Panc1 (cell line): ENCODE measurements at regions not wholly inside any gene's neighbourhood (a gene's known extent, or its start where the extent isn't known, plus 50 kb on each side); places are given as distances from the start of the nearest gene placed in this dataset.

Source experiments
- POLR2AphosphoS5 ChIP-seq: IDR thresholded peaks from 2 replicates; pipeline ENCODE4 v1.6.1; 2012; ENCODE audit warnings: mild to moderate bottlenecking, low read depth, low read length, moderate library complexity
- TCF7L2 ChIP-seq: IDR thresholded peaks from 2 replicates; pipeline ENCODE4 v1.6.1; 2011; ENCODE audit warnings: mild to moderate bottlenecking, low read depth, low read length, inconsistent platforms
- TF ChIP-seq, protein P1 (sequence below): fragments of 450-650 bp; IDR thresholded peaks from 2 replicates; pipeline ENCODE4 v1.5.1; 2017; ENCODE audit warnings: mild to moderate bottlenecking
- TF ChIP-seq, protein P2 (sequence below), 2 experiments: IDR thresholded peaks; 2 replicates each; pipeline ENCODE4 v1.6.1; 2011 to 2012; ENCODE audit warnings: low read depth in 2 of 2, control low read depth in 1 of 2, low read length in 1 of 2, mild to moderate bottlenecking in 1 of 2, moderate library complexity in 1 of 2; ENCODE audit not compliant: insufficient read depth in 1 of 2

DNA sequence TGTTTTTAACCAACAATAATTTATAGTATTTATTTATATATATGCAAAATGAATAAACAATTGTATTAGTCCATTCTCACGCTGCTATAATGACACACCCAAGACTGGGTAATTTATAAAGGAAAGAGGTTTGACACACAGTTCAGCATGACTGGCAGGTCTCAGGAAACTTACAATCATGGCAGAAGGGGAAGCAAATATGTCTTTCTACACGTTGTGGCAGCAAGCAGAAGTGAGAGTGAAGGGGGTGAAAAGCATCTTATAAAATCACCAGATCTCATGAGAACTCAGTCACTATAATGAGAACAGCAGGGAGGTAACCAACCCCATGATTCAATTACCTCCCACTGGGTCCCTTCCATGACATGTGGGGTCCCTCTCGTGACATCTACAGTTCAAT, 162.8 kb upstream of the SLITRK3 start:
- TF ChIP-seq POLR2AphosphoS5 (no peak), TCF7L2 (no peak)
- TF ChIP-seq, protein P1, sequence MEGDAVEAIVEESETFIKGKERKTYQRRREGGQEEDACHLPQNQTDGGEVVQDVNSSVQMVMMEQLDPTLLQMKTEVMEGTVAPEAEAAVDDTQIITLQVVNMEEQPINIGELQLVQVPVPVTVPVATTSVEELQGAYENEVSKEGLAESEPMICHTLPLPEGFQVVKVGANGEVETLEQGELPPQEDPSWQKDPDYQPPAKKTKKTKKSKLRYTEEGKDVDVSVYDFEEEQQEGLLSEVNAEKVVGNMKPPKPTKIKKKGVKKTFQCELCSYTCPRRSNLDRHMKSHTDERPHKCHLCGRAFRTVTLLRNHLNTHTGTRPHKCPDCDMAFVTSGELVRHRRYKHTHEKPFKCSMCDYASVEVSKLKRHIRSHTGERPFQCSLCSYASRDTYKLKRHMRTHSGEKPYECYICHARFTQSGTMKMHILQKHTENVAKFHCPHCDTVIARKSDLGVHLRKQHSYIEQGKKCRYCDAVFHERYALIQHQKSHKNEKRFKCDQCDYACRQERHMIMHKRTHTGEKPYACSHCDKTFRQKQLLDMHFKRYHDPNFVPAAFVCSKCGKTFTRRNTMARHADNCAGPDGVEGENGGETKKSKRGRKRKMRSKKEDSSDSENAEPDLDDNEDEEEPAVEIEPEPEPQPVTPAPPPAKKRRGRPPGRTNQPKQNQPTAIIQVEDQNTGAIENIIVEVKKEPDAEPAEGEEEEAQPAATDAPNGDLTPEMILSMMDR: no peak
- TF ChIP-seq, protein P2, sequence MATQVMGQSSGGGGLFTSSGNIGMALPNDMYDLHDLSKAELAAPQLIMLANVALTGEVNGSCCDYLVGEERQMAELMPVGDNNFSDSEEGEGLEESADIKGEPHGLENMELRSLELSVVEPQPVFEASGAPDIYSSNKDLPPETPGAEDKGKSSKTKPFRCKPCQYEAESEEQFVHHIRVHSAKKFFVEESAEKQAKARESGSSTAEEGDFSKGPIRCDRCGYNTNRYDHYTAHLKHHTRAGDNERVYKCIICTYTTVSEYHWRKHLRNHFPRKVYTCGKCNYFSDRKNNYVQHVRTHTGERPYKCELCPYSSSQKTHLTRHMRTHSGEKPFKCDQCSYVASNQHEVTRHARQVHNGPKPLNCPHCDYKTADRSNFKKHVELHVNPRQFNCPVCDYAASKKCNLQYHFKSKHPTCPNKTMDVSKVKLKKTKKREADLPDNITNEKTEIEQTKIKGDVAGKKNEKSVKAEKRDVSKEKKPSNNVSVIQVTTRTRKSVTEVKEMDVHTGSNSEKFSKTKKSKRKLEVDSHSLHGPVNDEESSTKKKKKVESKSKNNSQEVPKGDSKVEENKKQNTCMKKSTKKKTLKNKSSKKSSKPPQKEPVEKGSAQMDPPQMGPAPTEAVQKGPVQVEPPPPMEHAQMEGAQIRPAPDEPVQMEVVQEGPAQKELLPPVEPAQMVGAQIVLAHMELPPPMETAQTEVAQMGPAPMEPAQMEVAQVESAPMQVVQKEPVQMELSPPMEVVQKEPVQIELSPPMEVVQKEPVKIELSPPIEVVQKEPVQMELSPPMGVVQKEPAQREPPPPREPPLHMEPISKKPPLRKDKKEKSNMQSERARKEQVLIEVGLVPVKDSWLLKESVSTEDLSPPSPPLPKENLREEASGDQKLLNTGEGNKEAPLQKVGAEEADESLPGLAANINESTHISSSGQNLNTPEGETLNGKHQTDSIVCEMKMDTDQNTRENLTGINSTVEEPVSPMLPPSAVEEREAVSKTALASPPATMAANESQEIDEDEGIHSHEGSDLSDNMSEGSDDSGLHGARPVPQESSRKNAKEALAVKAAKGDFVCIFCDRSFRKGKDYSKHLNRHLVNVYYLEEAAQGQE (IDR thresholded peaks at IDR 0.05; ENCODE audit: insufficient read depth in 1 of 2, low read depth in 2 of 2, low read length in 1 of 2): no peak
